NCI-H128 (cell line): ENCODE measurements at regions not wholly inside any gene's neighbourhood (a gene's known extent, or its start where the extent isn't known, plus 50 kb on each side); places are given as distances from the start of the nearest gene placed in this dataset.

Experiments
- DNase-seq: peaks from one replicate; lab custom pipeline; 2025; ENCODE audit not compliant: unreplicated experiment; lab: John Stamatoyannopoulos, UW

- no peak for DNase-seq
These were observed 262.9 kb downstream of the TDRD15 start for GRCh38 chr2:21386666-21387065.

GRCh38 chr2:21392649-21393048, 268.9 kb downstream of the TDRD15 start:
- no peak for DNase-seq

DNA sequence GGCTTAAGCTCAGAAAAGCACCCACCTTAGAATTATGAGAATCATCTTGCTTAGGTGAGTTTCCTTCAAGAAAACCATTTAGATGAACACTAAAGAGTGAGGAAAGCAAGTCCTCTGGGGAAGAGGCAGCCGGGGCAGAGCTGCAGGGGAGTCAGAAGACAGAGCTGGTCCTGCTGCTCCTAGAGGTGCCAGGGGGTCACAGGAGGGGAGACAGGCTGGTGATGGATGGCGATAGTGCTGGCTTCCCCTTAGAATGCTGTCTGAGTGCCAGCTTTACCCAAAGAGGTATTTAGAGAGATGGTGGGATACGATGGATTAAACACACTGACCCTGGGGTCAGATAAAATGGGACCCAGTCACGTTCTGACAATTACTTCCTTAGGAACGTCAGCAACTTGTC, 269.4 kb downstream of the TDRD15 start:
- no peak for DNase-seq

GRCh38 chr2:21395366-21395765, 271.6 kb downstream of the TDRD15 start:
- no peak for DNase-seq

- no peak for DNase-seq
These were observed 272.5 kb downstream of the TDRD15 start for GRCh38 chr2:21396252-21396651.

GRCh38 chr2:21401022-21401698, 277.4 kb downstream of the TDRD15 start:
- no peak for DNase-seq

DNA sequence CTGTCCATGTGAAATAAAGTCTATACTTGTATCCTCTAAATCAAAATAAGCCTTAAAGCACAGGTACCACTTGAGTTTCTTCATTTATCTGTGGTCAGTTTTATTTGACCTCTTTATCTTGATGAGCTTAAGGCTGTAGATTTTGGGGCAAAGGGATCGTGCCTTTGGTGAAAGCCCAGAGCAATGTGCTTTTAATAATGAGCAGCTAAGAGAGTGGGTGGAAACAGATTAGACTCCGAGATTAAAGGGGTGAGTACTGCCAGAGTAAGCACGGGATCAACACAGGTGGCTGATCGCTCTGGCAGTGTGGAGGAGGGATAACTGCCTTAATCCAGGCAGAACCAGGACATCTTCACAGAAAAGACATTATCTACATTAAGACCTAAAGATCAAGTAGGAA, 280.4 kb downstream of the TDRD15 start:
- no peak for DNase-seq

GRCh38 chr2:21404827-21405625, 281.3 kb downstream of the TDRD15 start:
- no peak for DNase-seq

GRCh38 chr2:21406386-21406785, 282.6 kb downstream of the TDRD15 start:
- no peak for DNase-seq

GRCh38 chr2:21406911-21407310, 283.1 kb downstream of the TDRD15 start:
- no peak for DNase-seq

DNA sequence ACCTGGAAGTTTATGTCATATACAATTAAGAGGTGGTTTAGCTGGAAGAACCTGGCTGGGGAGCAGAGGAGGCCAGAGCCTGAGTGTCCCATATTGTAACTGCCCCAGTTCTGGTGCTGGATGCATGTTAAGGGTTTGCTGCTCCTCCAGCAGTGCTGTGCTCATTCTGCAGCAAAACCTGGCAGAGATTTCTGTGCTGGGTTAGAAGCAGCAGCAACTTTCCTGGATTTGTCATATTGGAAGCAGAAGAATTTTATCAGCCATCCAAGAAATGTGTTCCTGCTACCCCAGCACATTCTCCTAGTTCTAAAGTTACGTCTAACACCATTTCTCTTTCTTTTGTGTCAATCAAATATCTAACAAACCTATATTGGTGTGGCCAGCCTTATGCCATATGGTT, 284.1 kb downstream of the TDRD15 start:
- no peak for DNase-seq

GRCh38 chr2:21411741-21412140, 288.0 kb downstream of the TDRD15 start:
- DNase-seq = no peak

DNA sequence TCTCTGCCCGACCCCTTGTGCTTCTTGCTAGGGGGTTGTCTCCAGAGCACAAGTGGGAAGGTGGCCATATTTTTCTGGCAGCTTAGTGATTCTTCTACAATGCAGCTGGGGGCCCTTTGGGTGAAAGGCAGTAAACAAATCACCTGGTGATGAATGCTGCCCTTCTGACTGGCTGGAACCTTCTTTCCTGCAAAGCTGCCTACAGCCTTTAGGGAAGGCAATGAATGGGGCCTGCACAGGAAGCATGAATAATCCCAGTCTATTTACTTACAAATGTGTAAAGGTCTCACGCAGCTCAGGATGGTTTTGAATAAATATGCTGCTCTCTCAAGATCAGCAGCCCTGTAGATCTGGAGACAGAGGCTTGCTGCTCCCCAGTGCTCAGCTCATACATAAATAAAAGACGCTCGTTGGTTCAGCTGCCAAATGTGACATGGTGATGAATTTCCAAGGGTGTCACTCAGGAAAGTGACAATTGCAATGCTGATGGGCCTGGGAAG, 289.2 kb downstream of the TDRD15 start:
- DNase-seq = no peak

GRCh38 chr2:21415234-21415633, 291.5 kb downstream of the TDRD15 start:
- DNase-seq = no peak

GRCh38 chr2:21416226-21416625, 292.5 kb downstream of the TDRD15 start:
- DNase-seq = no peak

- no peak for DNase-seq
These were observed 294.7 kb downstream of the TDRD15 start for GRCh38 chr2:21418456-21418855.

GRCh38 chr2:21420553-21421335, 297.0 kb downstream of the TDRD15 start:
- no peak for DNase-seq

- DNase-seq = no peak
These were observed 298.3 kb downstream of the TDRD15 start for GRCh38 chr2:21422050-21422449.

- no peak for DNase-seq
These were observed 299.2 kb downstream of the TDRD15 start for GRCh38 chr2:21422724-21423522.

- no peak for DNase-seq
These were observed 300.1 kb downstream of the TDRD15 start for GRCh38 chr2:21423854-21424253.

DNA sequence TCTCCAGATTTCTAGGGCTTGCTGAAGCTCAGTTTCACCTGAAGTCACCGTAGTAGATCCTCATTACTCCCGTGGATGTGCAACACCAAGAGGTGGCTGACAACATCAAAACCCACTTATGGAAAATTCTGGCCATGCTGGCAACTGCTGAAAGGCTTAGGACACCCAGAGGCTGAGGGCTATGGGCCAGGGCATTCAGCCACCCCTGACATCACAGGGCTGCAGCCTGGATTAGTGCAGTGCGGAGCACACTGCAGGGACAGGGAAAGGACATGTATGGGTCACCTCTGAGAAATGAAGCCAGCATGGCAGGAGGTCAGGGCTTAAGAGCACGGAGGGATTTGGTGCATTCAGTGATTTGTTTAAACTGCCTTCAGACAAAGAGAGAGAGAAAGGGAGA, 300.6 kb downstream of the TDRD15 start:
- no peak for DNase-seq
